Cardiac muscle cell (in vitro differentiated cells and primary cell): ENCODE measurements at regions not wholly inside any gene's neighbourhood (a gene's known extent, or its start where the extent isn't known, plus 50 kb on each side); places are given as distances from the start of the nearest gene placed in this dataset.

Experiments
- DNase-seq, 2 donors: peaks; one replicate each; pipeline versions ENCODE4 v3.0.0 to v3.0.0-alpha.2; 2010 to 2017; ENCODE audit warnings: low read depth in 1 of 2, low spot score in 1 of 2
- H3K27ac ChIP-seq: fragments of 200-600 bp; sonication (generic); 2 replicates; pipeline ENCODE4 v1.5.1; 2016
- H3K27me3 ChIP-seq: fragments of 200-600 bp; sonication (generic); 2 replicates; pipeline ENCODE4 v1.6.0; 2016; ENCODE audit warnings: control low read depth
- H3K36me3 ChIP-seq: fragments of 200-600 bp; sonication (generic); 2 replicates; pipeline ENCODE4 v1.5.1; 2016; ENCODE audit warnings: control low read depth
- H3K4me1 ChIP-seq: fragments of 200-600 bp; sonication (generic); 2 replicates; pipeline ENCODE4 v1.8.1; 2017; ENCODE audit warnings: low read depth, mild to moderate bottlenecking, mixed run types
- H3K4me3 ChIP-seq: fragments of 200-600 bp; sonication (generic); 2 replicates; pipeline ENCODE4 v1.5.1; 2016; ENCODE audit warnings: mild to moderate bottlenecking
- H3K9me3 ChIP-seq: fragments of 200-600 bp; sonication (generic); 2 replicates; pipeline ENCODE4 v1.5.1; 2017; ENCODE audit warnings: low read depth, mild to moderate bottlenecking, control low read depth
- TF ChIP-seq, protein P1 (sequence below): IDR thresholded peaks from 2 replicates; pipeline ENCODE4 v1.5.1; 2012; ENCODE audit warnings: low read depth, mild to moderate bottlenecking, low read length

- Histone ChIP-seq H3K27ac (no peak overlapping the region), H3K9me3 (no peaks in the 10 kb centered on the region), H3K4me1 (peaks cover 7% of the 10 kb centered on the region), H3K27me3 (peaks cover 4% of the 10 kb centered on the region), H3K4me3 (no peak overlapping the region), H3K36me3 (no peaks in the 10 kb centered on the region)
- no peak for DNase-seq
- TF ChIP-seq, protein P1, sequence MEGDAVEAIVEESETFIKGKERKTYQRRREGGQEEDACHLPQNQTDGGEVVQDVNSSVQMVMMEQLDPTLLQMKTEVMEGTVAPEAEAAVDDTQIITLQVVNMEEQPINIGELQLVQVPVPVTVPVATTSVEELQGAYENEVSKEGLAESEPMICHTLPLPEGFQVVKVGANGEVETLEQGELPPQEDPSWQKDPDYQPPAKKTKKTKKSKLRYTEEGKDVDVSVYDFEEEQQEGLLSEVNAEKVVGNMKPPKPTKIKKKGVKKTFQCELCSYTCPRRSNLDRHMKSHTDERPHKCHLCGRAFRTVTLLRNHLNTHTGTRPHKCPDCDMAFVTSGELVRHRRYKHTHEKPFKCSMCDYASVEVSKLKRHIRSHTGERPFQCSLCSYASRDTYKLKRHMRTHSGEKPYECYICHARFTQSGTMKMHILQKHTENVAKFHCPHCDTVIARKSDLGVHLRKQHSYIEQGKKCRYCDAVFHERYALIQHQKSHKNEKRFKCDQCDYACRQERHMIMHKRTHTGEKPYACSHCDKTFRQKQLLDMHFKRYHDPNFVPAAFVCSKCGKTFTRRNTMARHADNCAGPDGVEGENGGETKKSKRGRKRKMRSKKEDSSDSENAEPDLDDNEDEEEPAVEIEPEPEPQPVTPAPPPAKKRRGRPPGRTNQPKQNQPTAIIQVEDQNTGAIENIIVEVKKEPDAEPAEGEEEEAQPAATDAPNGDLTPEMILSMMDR = no peak
Observed at GRCh38 chr1:228929476-228930027, 194.3 kb downstream of the RHOU start.

- DNase-seq = peak; percentile 27 to 68
- peaks cover 7% of the 10 kb centered on the region for H3K4me1 ChIP-seq
- H3K4me3 ChIP-seq = no peak overlapping the region
- no peaks in the 10 kb centered on the region for H3K9me3 ChIP-seq
- TF ChIP-seq, protein P1 = no peak
- H3K36me3 ChIP-seq = no peaks in the 10 kb centered on the region
- H3K27me3 ChIP-seq = peaks cover 4% of the 10 kb centered on the region
- no peak overlapping the region for H3K27ac ChIP-seq
Observed at GRCh38 chr1:228930479-228930957, 195.2 kb downstream of the RHOU start.

- Histone ChIP-seq H3K4me1 (peaks cover 14% of the 10 kb centered on the region), H3K27ac (no peak overlapping the region), H3K4me3 (no peak overlapping the region), H3K36me3 (no peaks in the 10 kb centered on the region), H3K9me3 (no peaks in the 10 kb centered on the region), H3K27me3 (peaks cover 4% of the 10 kb centered on the region)
- TF ChIP-seq, protein P1 = no peak
- DNase-seq = no peak
Observed at GRCh38 chr1:228933753-228934152, 198.5 kb downstream of the RHOU start.

- H3K9me3 ChIP-seq = no peaks in the 10 kb centered on the region
- peaks cover 14% of the 10 kb centered on the region for H3K4me1 ChIP-seq
- no peak overlapping the region for H3K27ac ChIP-seq
- TF ChIP-seq, protein P1 = no peak
- H3K27me3 ChIP-seq = peaks cover 4% of the 10 kb centered on the region
- no peaks in the 10 kb centered on the region for H3K36me3 ChIP-seq
- H3K4me3 ChIP-seq = no peak overlapping the region
- no peak for DNase-seq
Observed at GRCh38 chr1:228935198-228935663, 200.0 kb downstream of the RHOU start.

GRCh38 chr1:228935855-228936727 lies 200.8 kb downstream of the RHOU start:
- Histone ChIP-seq H3K27me3 (peaks cover 4% of the 10 kb centered on the region), H3K4me1 (peaks cover 8% of the 10 kb centered on the region), H3K36me3 (no peaks in the 10 kb centered on the region), H3K9me3 (no peaks in the 10 kb centered on the region), H3K4me3 (no peak overlapping the region), H3K27ac (no peak overlapping the region)
- TF ChIP-seq, protein P1 = no peak
- no peak for DNase-seq
